CD4-positive, alpha-beta T cell (primary cell): ENCODE measurements at regions not wholly inside any gene's neighbourhood (a gene's known extent, or its start where the extent isn't known, plus 50 kb on each side); places are given as distances from the start of the nearest gene placed in this dataset.

Experiments used
- ATAC-seq: fragments of 200-7000 bp; cut with Tn5 transposase; one replicate; pipeline ENCODE4 v1.10.0; 2022; ENCODE audit warnings: mild to moderate bottlenecking; ENCODE audit not compliant: poor library complexity
- CTCF ChIA-PET: fragments of 350-600 bp; sonication (Branson Sonifier 250); formaldehyde crosslinking; loops from one replicate; lab custom pipeline; 2021; ENCODE audit warnings: antibody characterized with exemption, inconsistent platforms; lab: Charles Lee
- POLR2A ChIA-PET: fragments of 350-600 bp; sonication (Branson Sonifier 250); formaldehyde crosslinking; loops from one replicate; lab custom pipeline; 2021; ENCODE audit warnings: antibody characterized with exemption, inconsistent platforms; lab: Charles Lee
- DNase-seq, 14 experiments: peaks; one replicate each; pipeline ENCODE4 v3.0.0-alpha.2; 2013 to 2020; ENCODE audit warnings: mixed read lengths in 2 of 14
- H3K27ac ChIP-seq, 2 donors: one replicate each; pipeline versions ENCODE4 v1.5.1 to v1.7.0; 2013; ENCODE audit warnings: low read length in 2 of 2, low read depth in 1 of 2, mild to moderate bottlenecking in 1 of 2
- H3K27me3 ChIP-seq, 2 experiments: 1 replicate in 1 of 2; 2 replicates in 1 of 2; pipeline versions ENCODE4 v1.6.1 to v1.7.0; 2013; ENCODE audit warnings: low read length in 2 of 2, control low read depth in 1 of 2, mild to moderate bottlenecking in 1 of 2, moderate library complexity in 1 of 2; ENCODE audit not compliant: insufficient read depth in 2 of 2, control insufficient read depth in 1 of 2
- H3K36me3 ChIP-seq: one replicate; pipeline ENCODE4 v1.6.1; 2013; ENCODE audit warnings: low read length, control low read depth; ENCODE audit not compliant: insufficient read depth
- H3K4me1 ChIP-seq: one replicate; pipeline ENCODE4 v1.6.1; 2013; ENCODE audit warnings: low read length, control low read depth; ENCODE audit not compliant: insufficient read depth
- H3K4me3 ChIP-seq: one replicate; pipeline ENCODE4 v1.5.1; 2013; ENCODE audit warnings: mild to moderate bottlenecking, low read length, moderate library complexity
- H3K9me3 ChIP-seq, 2 experiments: 1 replicate in 1 of 2; 2 replicates in 1 of 2; pipeline versions ENCODE4 v1.6.1 to v1.7.0; 2013; ENCODE audit warnings: low read length in 2 of 2, mild to moderate bottlenecking in 2 of 2, control low read depth in 1 of 2, moderate library complexity in 1 of 2; ENCODE audit not compliant: control insufficient read depth in 1 of 2, insufficient read depth in 1 of 2
- H3K27ac Mint-ChIP-seq: one replicate; pipeline ENCODE4 v1.8.0; 2020; ENCODE audit warnings: mixed read lengths
- H3K27me3 Mint-ChIP-seq: one replicate; pipeline ENCODE4 v1.8.0; 2021; ENCODE audit warnings: mixed read lengths
- H3K36me3 Mint-ChIP-seq: one replicate; pipeline ENCODE4 v1.8.0; 2021; ENCODE audit warnings: low read depth, mixed read lengths
- H3K4me1 Mint-ChIP-seq: one replicate; pipeline ENCODE4 v1.8.0; 2021; ENCODE audit warnings: low read depth, mixed read lengths
- H3K4me3 Mint-ChIP-seq: one replicate; pipeline ENCODE4 v1.8.0; 2020; ENCODE audit warnings: mild to moderate bottlenecking, mixed read lengths
- H3K9me3 Mint-ChIP-seq: one replicate; pipeline ENCODE4 v1.8.0; 2020; ENCODE audit warnings: mixed read lengths
- intact Hi-C, 2 experiments: fragments of 100-400 bp; cut with DNase I in 1 of 2; cut with micrococcal nuclease in 1 of 2; formaldehyde crosslinking; loops; one replicate each; pipeline versions ENCODE4 v1.15.1 to v1.9.0; 2023 to 2025; cut with DNase I, micrococcal nuclease
- TF ChIP-seq, protein P1 (sequence below): fragments of 200-600 bp; IDR thresholded peaks from one replicate; pipeline ENCODE4 v1.8.0; 2022; ENCODE audit warnings: antibody characterized with exemption, mild to moderate bottlenecking

DNA sequence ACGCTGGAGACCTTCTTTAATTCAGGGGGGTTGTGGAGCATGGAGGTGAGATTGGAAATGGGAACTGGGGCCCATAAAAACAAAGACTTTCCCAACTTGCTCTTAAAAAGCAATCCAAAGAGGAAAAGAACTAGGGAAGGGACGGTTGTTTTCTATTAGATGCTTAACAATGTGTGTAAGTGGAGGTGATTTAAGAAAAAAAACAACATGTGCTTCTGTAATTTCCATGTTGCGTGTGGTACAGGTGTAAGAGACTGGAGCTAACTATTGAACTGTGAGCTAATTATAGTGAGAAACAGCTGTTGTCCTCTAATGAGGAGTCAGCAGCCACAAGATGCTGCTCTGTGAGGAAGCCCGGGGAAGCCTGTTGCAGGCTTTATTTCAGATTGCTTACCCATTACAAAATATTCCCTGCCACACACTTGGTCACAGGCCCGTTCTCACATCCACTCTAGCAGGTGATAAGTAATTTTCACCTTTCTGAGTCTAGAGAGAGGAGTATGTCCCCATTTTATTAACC lies 280.6 kb upstream of the PARD3B start:
- no peaks in the 10 kb centered on the region for H3K36me3 Mint-ChIP-seq
- DNase-seq, result no peak
- no peak overlapping the region for H3K4me3 Mint-ChIP-seq
- Histone ChIP-seq H3K4me3 (no peak overlapping the region), H3K9me3 (peaks cover 0 to 3% of the 10 kb centered on the region in 2 experiments), H3K36me3 (no peaks in the 10 kb centered on the region), H3K27me3 (peaks cover 6 to 7% of the 10 kb centered on the region in 2 experiments), H3K4me1 (no peaks in the 10 kb centered on the region), H3K27ac (no peak overlapping the region)
- no peaks in the 10 kb centered on the region for H3K9me3 Mint-ChIP-seq
- intact Hi-C loops, result loop anchor here (5.0 to 10.0 kb wide), 2 partner anchors 1410 to 1413 kb away; no protein-coding TSS in a partner anchor
- peaks cover 71% of the 10 kb centered on the region for H3K27me3 Mint-ChIP-seq
- ATAC-seq, result no peak
- CTCF ChIA-PET, result no interaction called here
- POLR2A ChIA-PET, result no interaction called here
- TF ChIP-seq, protein P1, sequence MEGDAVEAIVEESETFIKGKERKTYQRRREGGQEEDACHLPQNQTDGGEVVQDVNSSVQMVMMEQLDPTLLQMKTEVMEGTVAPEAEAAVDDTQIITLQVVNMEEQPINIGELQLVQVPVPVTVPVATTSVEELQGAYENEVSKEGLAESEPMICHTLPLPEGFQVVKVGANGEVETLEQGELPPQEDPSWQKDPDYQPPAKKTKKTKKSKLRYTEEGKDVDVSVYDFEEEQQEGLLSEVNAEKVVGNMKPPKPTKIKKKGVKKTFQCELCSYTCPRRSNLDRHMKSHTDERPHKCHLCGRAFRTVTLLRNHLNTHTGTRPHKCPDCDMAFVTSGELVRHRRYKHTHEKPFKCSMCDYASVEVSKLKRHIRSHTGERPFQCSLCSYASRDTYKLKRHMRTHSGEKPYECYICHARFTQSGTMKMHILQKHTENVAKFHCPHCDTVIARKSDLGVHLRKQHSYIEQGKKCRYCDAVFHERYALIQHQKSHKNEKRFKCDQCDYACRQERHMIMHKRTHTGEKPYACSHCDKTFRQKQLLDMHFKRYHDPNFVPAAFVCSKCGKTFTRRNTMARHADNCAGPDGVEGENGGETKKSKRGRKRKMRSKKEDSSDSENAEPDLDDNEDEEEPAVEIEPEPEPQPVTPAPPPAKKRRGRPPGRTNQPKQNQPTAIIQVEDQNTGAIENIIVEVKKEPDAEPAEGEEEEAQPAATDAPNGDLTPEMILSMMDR, result no peak
- no peaks in the 10 kb centered on the region for H3K4me1 Mint-ChIP-seq
- H3K27ac Mint-ChIP-seq, result no peak overlapping the region

DNA sequence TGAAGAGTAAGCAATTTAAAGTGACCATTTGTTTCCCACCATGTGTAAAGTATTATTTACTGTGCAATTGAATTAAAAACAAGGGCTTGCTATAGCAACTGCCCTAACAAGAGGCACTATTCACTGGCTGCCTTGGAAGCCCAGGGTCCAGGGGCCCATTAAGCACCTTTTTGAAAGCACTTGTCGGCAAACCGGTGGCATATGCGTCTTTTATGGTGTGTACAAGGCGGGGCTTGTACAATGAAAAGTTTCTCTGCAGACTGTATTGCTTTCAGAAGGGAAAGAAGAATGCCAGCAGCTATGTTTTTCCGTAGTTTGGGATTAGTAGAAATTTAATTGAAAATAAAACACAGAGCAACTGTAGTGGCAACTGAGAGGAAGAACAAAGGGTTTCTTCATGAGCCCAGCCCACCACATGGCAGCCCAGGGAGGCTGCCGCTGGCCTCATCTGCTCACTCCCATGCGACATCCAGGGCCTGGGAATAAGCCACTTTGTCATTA lies 279.5 kb upstream of the PARD3B start:
- H3K36me3 ChIP-seq, result no peaks in the 10 kb centered on the region
- Mint-ChIP-seq H3K27ac (no peak overlapping the region), H3K9me3 (no peaks in the 10 kb centered on the region), H3K4me3 (no peak overlapping the region), H3K4me1 (no peaks in the 10 kb centered on the region), H3K36me3 (no peaks in the 10 kb centered on the region), H3K27me3 (peaks cover 68% of the 10 kb centered on the region)
- peaks cover 6 to 7% of the 10 kb centered on the region in 2 experiments for H3K27me3 ChIP-seq
- ChIA-PET POLR2A (no interaction called here), CTCF (no interaction called here)
- ATAC-seq (no peak), DNase-seq (no peak)
- no peak overlapping the region for H3K27ac ChIP-seq
- peaks cover 0 to 3% of the 10 kb centered on the region in 2 experiments for H3K9me3 ChIP-seq
- H3K4me3 ChIP-seq, result no peak overlapping the region
- intact Hi-C loops, result loop anchor here in 1 of 2 experiments (10.0 kb wide), 1 partner anchor 1409 kb away; no protein-coding TSS in a partner anchor
- TF ChIP-seq, protein P1, result no peak
- no peaks in the 10 kb centered on the region for H3K4me1 ChIP-seq

DNA sequence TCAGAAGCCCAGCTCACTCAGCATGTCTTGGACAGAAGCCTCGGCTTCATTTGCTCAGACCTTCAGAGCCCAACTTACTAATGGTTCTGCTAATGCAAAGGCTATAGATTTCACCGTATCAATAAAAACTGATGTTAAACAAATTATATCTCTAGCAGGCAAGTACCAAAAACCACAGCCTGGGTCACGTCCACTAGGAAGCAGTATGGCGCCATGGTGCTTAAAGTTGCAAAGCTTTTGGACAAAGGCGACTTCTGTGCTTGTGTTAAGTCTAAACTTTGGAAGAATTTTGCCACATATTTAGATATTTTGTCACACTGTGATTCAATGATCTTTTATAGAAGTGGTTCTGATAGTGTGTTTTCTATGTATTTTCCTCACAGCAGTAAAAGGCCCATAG lies 276.8 kb upstream of the PARD3B start:
- ATAC-seq, result no peak
- Mint-ChIP-seq H3K9me3 (no peaks in the 10 kb centered on the region), H3K27me3 (peaks cover 62% of the 10 kb centered on the region)

More for the DNA sequence above, 276.8 kb upstream of the PARD3B start:
- no peaks in the 10 kb centered on the region for H3K36me3 Mint-ChIP-seq
- POLR2A ChIA-PET, result no interaction called here
- H3K36me3 ChIP-seq, result no peaks in the 10 kb centered on the region
- no peak overlapping the region for H3K27ac Mint-ChIP-seq
- CTCF ChIA-PET, result no interaction called here
- H3K27me3 ChIP-seq, result peaks cover 6 to 7% of the 10 kb centered on the region in 2 experiments
- H3K27ac ChIP-seq, result no peak overlapping the region
- H3K4me3 ChIP-seq, result no peak overlapping the region
- peaks cover 0 to 3% of the 10 kb centered on the region in 2 experiments for H3K9me3 ChIP-seq
- no peak for DNase-seq
- intact Hi-C loops, result loop anchor here in 1 of 2 experiments (10.0 kb wide), 1 partner anchor 1406 kb away; no protein-coding TSS in a partner anchor
- no peak overlapping the region for H3K4me3 Mint-ChIP-seq
- TF ChIP-seq, protein P1, result no peak
- H3K4me1 ChIP-seq, result no peaks in the 10 kb centered on the region
- no peaks in the 10 kb centered on the region for H3K4me1 Mint-ChIP-seq
